ENCODE measurements at regions not wholly inside any gene's neighbourhood (a gene's known extent, or its start where the extent isn't known, plus 50 kb on each side); places are given as distances from the start of the nearest gene placed in this dataset.

DNA sequence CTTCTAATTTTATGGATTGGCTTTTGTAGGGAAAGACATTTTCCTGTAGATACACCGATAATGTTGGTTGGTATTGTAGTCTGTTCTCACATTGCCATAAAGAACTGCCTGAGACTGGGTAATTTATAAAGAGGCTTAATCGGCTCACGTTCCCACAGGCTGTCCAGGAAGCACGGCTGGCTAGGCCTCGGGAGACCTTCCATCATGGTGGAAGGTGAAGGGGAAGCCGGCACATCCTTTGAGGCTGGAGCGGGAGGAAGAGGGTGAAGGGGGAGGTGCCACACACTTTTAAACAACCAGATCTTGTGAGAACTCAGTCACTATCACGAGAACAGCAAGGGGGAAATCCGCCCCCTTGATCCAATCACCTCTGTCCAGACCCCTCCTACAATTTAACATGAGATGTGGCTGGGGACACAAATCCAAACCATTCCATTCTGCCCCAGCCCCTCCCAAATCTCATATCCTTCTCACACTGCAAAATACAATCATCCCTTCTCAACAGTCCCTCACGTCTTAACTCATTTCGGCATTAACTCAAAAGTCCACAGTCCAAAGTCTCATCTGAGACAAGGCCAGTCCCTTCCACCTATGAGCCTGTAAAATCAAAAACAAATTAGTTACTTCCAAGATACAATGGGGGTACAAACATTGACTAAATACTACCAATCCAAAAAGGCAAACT, 66.7 kb upstream of the EIF5 start:
- no peak overlapping the region for H3K4me3 ChIP-seq (ENCODE audit: low read depth, low read length)
- TF ChIP-seq, protein P1, sequence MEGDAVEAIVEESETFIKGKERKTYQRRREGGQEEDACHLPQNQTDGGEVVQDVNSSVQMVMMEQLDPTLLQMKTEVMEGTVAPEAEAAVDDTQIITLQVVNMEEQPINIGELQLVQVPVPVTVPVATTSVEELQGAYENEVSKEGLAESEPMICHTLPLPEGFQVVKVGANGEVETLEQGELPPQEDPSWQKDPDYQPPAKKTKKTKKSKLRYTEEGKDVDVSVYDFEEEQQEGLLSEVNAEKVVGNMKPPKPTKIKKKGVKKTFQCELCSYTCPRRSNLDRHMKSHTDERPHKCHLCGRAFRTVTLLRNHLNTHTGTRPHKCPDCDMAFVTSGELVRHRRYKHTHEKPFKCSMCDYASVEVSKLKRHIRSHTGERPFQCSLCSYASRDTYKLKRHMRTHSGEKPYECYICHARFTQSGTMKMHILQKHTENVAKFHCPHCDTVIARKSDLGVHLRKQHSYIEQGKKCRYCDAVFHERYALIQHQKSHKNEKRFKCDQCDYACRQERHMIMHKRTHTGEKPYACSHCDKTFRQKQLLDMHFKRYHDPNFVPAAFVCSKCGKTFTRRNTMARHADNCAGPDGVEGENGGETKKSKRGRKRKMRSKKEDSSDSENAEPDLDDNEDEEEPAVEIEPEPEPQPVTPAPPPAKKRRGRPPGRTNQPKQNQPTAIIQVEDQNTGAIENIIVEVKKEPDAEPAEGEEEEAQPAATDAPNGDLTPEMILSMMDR (IDR thresholded peaks at IDR 0.05; ENCODE audit: insufficient read depth, low read depth, low read length, missing control alignments), result no peak
- DNase-seq (ENCODE audit: low read depth), result no peak

DNA sequence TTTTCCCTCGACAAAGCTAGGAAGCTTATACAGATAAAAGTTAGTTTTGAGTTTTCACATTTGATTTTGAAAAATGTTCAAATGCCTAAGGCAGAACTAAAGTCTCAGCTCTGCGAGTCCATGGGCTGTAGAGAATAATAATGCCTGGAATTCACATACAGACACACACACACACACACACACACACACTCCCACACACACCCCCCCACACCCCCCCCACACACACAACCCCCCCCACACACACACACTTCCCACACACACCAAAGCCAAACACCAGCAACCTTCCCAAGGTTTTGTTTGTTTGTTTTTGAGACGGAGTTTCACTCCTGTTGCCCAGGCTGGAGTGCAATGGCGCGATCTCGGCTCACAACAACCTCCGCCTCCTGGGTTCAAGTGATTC, 62.8 kb upstream of the EIF5 start:
- TF ChIP-seq, protein P1 (IDR thresholded peaks at IDR 0.05; ENCODE audit: insufficient read depth, low read depth, low read length, missing control alignments), result no peak
- H3K4me3 ChIP-seq (ENCODE audit: low read depth, low read length), result no peak overlapping the region
- no peak for DNase-seq (ENCODE audit: low read depth)

DNA sequence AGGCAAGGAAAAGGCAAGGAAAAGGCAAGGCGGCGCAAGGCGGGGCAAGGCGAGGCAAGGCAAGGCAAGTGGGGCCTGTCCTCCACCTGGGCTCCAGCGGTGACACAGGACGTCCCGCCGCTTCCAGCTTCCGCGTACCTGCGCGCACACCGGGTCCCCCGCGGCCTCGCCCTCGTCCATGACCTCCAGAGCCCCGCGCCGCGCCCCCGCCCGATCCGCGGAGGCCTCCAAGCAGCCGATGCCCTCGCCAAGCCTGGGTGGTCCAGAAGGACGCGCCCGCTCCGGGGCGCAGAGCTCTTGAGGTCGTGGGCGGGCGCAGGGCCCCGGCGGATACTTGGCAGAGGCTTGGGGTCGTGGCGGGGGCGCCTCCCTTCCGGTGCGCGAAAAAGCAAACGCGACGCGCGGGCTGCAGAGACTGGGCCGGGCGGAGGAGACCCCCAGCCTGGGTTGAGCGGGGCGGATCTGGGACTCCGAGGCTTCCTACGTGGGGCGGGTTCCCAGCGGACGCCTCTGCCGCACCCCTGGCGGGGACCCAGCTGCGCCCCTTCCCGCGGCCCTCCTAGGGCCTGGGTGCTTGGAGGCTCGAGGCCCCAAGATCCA, 60.8 kb upstream of the EIF5 start:
- no peak overlapping the region for H3K4me3 ChIP-seq (ENCODE audit: low read depth, low read length)
- DNase-seq (ENCODE audit: low read depth), result no peak
- TF ChIP-seq, protein P1 (IDR thresholded peaks at IDR 0.05; ENCODE audit: insufficient read depth, low read depth, low read length, missing control alignments), result no peak

DNA sequence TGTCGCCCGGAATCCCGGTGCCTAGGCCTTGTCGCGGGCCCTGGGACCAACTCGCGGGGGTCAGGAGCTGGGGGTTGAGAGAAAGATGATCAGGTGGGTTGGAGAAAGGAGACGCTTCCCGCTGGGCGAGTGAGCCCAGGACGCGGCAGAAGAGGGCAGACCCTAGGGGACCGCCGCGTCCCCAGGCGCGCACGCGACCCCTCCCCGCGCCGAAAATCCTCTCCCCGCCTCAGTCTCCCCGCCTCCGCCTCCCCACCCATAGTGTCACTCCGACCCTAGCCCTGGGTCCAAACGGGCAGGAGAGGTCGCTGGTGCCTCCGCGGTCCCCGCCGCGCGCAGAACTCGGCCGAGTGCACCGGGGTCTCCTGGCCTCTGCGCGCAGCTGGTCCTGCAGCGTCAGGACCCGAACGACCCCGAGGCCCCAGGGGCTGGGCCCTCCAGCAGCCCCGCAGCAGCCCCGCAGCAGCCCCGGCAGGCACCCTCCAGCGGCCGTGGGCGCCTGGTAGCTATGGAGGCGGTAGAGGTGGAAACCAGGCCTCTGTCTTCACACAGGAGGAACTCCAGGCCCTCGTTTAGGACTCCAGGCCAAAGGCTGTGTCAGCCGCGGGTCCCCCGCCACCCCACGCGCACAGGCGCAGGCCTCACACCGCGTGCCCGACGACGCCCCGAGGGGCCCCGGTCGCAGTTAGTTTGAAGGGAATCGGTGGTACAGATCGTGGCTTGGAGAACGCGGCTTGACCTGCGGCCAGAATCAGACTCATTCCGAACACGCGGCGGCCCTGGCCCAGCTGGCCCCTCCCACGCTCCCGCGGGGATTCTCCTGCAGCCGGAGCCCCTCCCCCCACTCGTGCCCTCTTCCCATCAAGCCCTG, 60.1 kb upstream of the EIF5 start:
- TF ChIP-seq, protein P1 (IDR thresholded peaks at IDR 0.05; ENCODE audit: insufficient read depth, low read depth, low read length, missing control alignments), result no peak
- DNase-seq (ENCODE audit: low read depth), result no peak
- no peak overlapping the region for H3K4me3 ChIP-seq (ENCODE audit: low read depth, low read length)

DNA sequence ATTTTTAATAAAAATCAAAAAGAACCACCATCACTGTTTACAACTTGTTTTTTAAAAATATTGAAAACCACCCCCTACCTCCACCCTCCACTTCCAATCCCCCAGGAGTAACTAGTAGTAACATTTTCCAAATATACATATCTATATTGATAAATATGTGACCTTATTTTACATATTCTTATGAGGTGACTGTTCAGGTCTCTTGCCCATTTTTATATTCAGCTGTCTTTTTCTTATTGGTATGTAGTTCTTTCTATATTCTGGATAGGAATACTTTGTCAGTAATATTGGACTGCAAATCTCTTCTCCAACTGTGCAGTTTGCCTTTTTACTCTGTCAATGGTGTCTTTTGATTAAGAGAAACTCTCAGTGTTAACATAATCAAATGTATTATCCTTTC, 59.0 kb upstream of the EIF5 start:
- DNase-seq (ENCODE audit: low read depth), result no peak
- TF ChIP-seq, protein P1 (IDR thresholded peaks at IDR 0.05; ENCODE audit: insufficient read depth, low read depth, low read length, missing control alignments), result no peak
- no peak overlapping the region for H3K4me3 ChIP-seq (ENCODE audit: low read depth, low read length)

DNA sequence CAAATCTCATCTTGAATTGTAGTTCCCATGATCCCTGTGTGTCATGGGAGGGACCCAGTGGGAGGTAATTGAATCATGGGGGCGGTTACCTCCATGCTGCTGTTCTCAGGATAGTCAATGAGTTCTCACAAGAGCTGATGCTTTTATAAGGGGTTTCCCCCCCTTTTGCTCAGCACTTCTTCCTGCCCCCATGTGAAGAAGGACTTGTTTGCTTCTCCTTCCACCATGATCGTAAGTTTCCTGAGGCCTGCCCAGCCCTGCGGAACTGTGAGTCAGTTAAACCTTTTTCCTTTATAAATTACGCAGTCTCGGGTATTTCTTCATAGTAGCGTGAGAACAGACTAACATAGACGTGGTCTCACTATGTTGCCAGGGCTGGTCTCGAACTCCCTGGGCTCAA, 56.1 kb upstream of the EIF5 start:
- DNase-seq (ENCODE audit: low read depth), result no peak
- no peak overlapping the region for H3K4me3 ChIP-seq (ENCODE audit: low read depth, low read length)
- TF ChIP-seq, protein P1 (IDR thresholded peaks at IDR 0.05; ENCODE audit: insufficient read depth, low read depth, low read length, missing control alignments), result no peak
